NCI-H1092 (cell line): ENCODE measurements at regions not wholly inside any gene's neighbourhood (a gene's known extent, or its start where the extent isn't known, plus 50 kb on each side); places are given as distances from the start of the nearest gene placed in this dataset.
"Not testable (repeated sequence)": the region's sequence is repeated elsewhere in the genome, so short reads cannot be mapped to it uniquely, and the experiment has no call there.

Experiments used
- DNase-seq: peaks from one replicate; lab custom pipeline; 2025; lab: John Stamatoyannopoulos, UW

- no peak for DNase-seq
Observed at GRCh38 chr14:22297376-22297775, 291.6 kb downstream of the DAD1 start.

GRCh38 chr14:22296722-22297121 is 292.3 kb downstream of the DAD1 start:
- DNase-seq: no peak

GRCh38 chr14:22296088-22296487 is 292.9 kb downstream of the DAD1 start:
- DNase-seq: no peak

GRCh38 chr14:22291406-22291805 is 297.6 kb downstream of the DAD1 start:
- no peak for DNase-seq

- DNase-seq: no peak
Observed at GRCh38 chr14:22289570-22289969, 299.5 kb downstream of the DAD1 start.

GRCh38 chr14:22285991-22286390 is 303.0 kb downstream of the DAD1 start:
- DNase-seq: no peak

- no peak for DNase-seq
Observed at GRCh38 chr14:22282949-22283348, 306.1 kb downstream of the DAD1 start.

- DNase-seq: no peak
Observed at GRCh38 chr14:22282417-22282816, 306.6 kb downstream of the DAD1 start.

GRCh38 chr14:22281447-22281874 is 307.6 kb downstream of the DAD1 start:
- not testable (repeated sequence) for DNase-seq

GRCh38 chr14:22280497-22281316 is 308.3 kb downstream of the DAD1 start:
- DNase-seq: no peak

- no peak for DNase-seq
Observed at GRCh38 chr14:22276913-22277816, 311.9 kb downstream of the DAD1 start.

GRCh38 chr14:22271838-22272799 is 316.9 kb downstream of the DAD1 start:
- DNase-seq: no peak

GRCh38 chr14:22268875-22269274 is 320.1 kb downstream of the DAD1 start:
- DNase-seq: no peak

GRCh38 chr14:22266683-22267082 is 322.3 kb downstream of the DAD1 start:
- no peak for DNase-seq

GRCh38 chr14:22266142-22266442 is 322.9 kb downstream of the DAD1 start:
- DNase-seq: no peak

GRCh38 chr14:22265319-22266141 is 323.5 kb downstream of the DAD1 start:
- no peak for DNase-seq

- no peak for DNase-seq
Observed at GRCh38 chr14:22264759-22265158, 324.3 kb downstream of the DAD1 start.

GRCh38 chr14:22263961-22264360 is 325.1 kb downstream of the DAD1 start:
- no peak for DNase-seq

- DNase-seq: no peak
Observed at GRCh38 chr14:22262881-22263280, 326.1 kb downstream of the DAD1 start.

- no peak for DNase-seq
Observed at GRCh38 chr14:22255017-22255950, 333.7 kb downstream of the DAD1 start.
